A549 (cell line): ENCODE measurements at regions not wholly inside any gene's neighbourhood (a gene's known extent, or its start where the extent isn't known, plus 50 kb on each side); places are given as distances from the start of the nearest gene placed in this dataset.

Experiments
- ATAC-seq, 2 experiments: fragments of 200-7000 bp in 1 of 2; fragments of >200 bp in 1 of 2; cut with Nextera tagmentation in 1 of 2; cut with Tn5 transposase in 1 of 2; 3 replicates each; pipeline versions ENCODE4 v1.8.0 to v1.9.1; 2018 to 2020; ENCODE audit warnings: mild to moderate bottlenecking in 1 of 2, moderate library complexity in 1 of 2
- CTCF ChIA-PET: fragments of 300-600 bp; sonication (Branson Sonifier 250); formaldehyde crosslinking; extraction: SDS; loops from one replicate; lab custom pipeline; 2021; ENCODE audit warnings: antibody characterized with exemption, inconsistent platforms; lab: Yijun Ruan, JAX
- POLR2A ChIA-PET: fragments of 350-600 bp; formaldehyde crosslinking; extraction: SDS; loops from one replicate; lab custom pipeline; 2021; ENCODE audit warnings: antibody characterized with exemption, inconsistent platforms; lab: Yijun Ruan, JAX
- DNase-seq, 2 experiments: peaks; one replicate each; pipeline versions ENCODE4 v3.0.0 to v3.0.0-alpha.2; 2011 to 2016; ENCODE audit warnings: low read depth in 1 of 2, low spot score in 1 of 2
- FAIRE-seq: peaks from 2 replicates; lab custom pipeline; 2011; peaks lifted over from hg19 to GRCh38; lab: Jason Lieb, UNC
- H3K27ac ChIP-seq, 2 experiments: fragments of >200 bp; sonication (Bioruptor Twin); formaldehyde crosslinking; 3 replicates each; pipeline ENCODE4 v1.5.1; 2016 to 2017
- H3K4me1 ChIP-seq: fragments of >200 bp; sonication (Bioruptor Twin); formaldehyde crosslinking; 3 replicates; pipeline ENCODE4 v1.6.1; 2016
- H3K4me2 ChIP-seq: fragments of >200 bp; sonication (Bioruptor Twin); formaldehyde crosslinking; 3 replicates; pipeline ENCODE4 v1.6.1; 2016
- H3K4me3 ChIP-seq: fragments of >200 bp; sonication (Bioruptor Twin); formaldehyde crosslinking; 3 replicates; pipeline ENCODE4 v1.5.1; 2016
- H3K9me3 ChIP-seq: fragments of >200 bp; sonication (Bioruptor Twin); formaldehyde crosslinking; 3 replicates; pipeline ENCODE4 v1.6.1; 2016
- EHF ChIP-seq: fragments of 250-450 bp; sonication (Bioruptor Pico); IDR thresholded peaks from 2 replicates; pipeline ENCODE4 v1.5.0; 2020; ENCODE audit warnings: mild to moderate bottlenecking
- ELK1 ChIP-seq: fragments of 150-350 bp; IDR thresholded peaks from 2 replicates; pipeline ENCODE4 v1.6.1; 2014; ENCODE audit warnings: low read depth, mild to moderate bottlenecking, low read length
- EP300 ChIP-seq, 2 experiments: fragments of >200 bp; sonication (Bioruptor Twin); formaldehyde crosslinking; IDR thresholded peaks; 2 replicates in 1 of 2; 3 replicates in 1 of 2; pipeline ENCODE4 v1.6.1; 2016 to 2017
- FOSB ChIP-seq: fragments of 250-450 bp; sonication (Bioruptor Pico); IDR thresholded peaks from 2 replicates; pipeline ENCODE4 v1.5.0; 2020; ENCODE audit warnings: mild to moderate bottlenecking, moderate library complexity
- FOSL2 ChIP-seq, 2 experiments: fragments of 450-650 bp in 1 of 2; fragments of >200 bp in 1 of 2; sonication (Bioruptor Twin) in 1 of 2; formaldehyde crosslinking; IDR thresholded peaks; 2 replicates each; pipeline versions ENCODE4 v1.5.0 to v1.6.1; 2016 to 2020; ENCODE audit warnings: mild to moderate bottlenecking in 1 of 2, moderate library complexity in 1 of 2
- GATA3 ChIP-seq: IDR thresholded peaks from 2 replicates; pipeline ENCODE4 v1.6.1; 2012; ENCODE audit warnings: borderline replicate concordance
- HDAC2 ChIP-seq: fragments of 200-600 bp; sonication (generic); IDR thresholded peaks from 2 replicates; pipeline ENCODE4 v1.6.1; 2016
- HOXA7 ChIP-seq: fragments of 250-450 bp; sonication (Bioruptor Pico); IDR thresholded peaks from 2 replicates; pipeline ENCODE4 v1.5.0; 2020; ENCODE audit warnings: mild to moderate bottlenecking, moderate library complexity
- HOXB13 ChIP-seq: fragments of 250-450 bp; sonication (Bioruptor Pico); IDR thresholded peaks from 2 replicates; pipeline ENCODE4 v1.5.0; 2020; ENCODE audit warnings: low read depth, mild to moderate bottlenecking, moderate library complexity
- HOXB5 ChIP-seq: fragments of 250-450 bp; sonication (Bioruptor Pico); IDR thresholded peaks from 2 replicates; pipeline ENCODE4 v1.5.0; 2020; ENCODE audit warnings: mild to moderate bottlenecking, moderate library complexity
- MAFK ChIP-seq: fragments of 450-650 bp; IDR thresholded peaks from 2 replicates; pipeline ENCODE4 v1.6.1; 2014; ENCODE audit not compliant: partially characterized antibody
- MAX ChIP-seq: IDR thresholded peaks from 2 replicates; pipeline ENCODE4 v1.6.1; 2012
- MYC ChIP-seq: IDR thresholded peaks from 2 replicates; pipeline ENCODE4 v1.6.1; 2012; ENCODE audit warnings: mild to moderate bottlenecking, inconsistent platforms, low read length, improper control_type of control experiment, borderline replicate concordance
- NFE2L2 ChIP-seq: fragments of 150-350 bp; conservative IDR thresholded peaks from 2 replicates; pipeline ENCODE4 v1.6.1; 2014; ENCODE audit warnings: low read length
- POLR2AphosphoS2 ChIP-seq: conservative IDR thresholded peaks from 2 replicates; pipeline ENCODE4 v1.6.1; 2012; ENCODE audit warnings: low read length, improper control_type of control experiment, inconsistent platforms
- RAD21 ChIP-seq, 2 experiments: fragments of >200 bp in 1 of 2; sonication (Bioruptor Twin) in 1 of 2; formaldehyde crosslinking in 1 of 2; IDR thresholded peaks in 1 of 2; conservative IDR thresholded peaks in 1 of 2; 2 replicates in 1 of 2; 3 replicates in 1 of 2; pipeline ENCODE4 v1.6.1; 2012 to 2018; ENCODE audit warnings: inconsistent platforms in 1 of 2
- RFX5 ChIP-seq: fragments of 450-650 bp; IDR thresholded peaks from 2 replicates; pipeline ENCODE4 v1.7.1; 2014; ENCODE audit warnings: antibody characterized with exemption, mild to moderate bottlenecking, moderate library complexity
- SREBF2 ChIP-seq: fragments of 450-650 bp; IDR thresholded peaks from 2 replicates; pipeline ENCODE4 v1.6.1; 2014; ENCODE audit warnings: mild to moderate bottlenecking, moderate library complexity
- WGBS: methylation state at CpG from one replicate; pipeline ENCODE4 v1.1.6; 2017; ENCODE audit errors: missing lambda C conversion rate; 5-methylcytosine and 5-hydroxymethylcytosine counted together
- TF ChIP-seq, protein P1 (sequence below): fragments of 200-600 bp; sonication (generic); IDR thresholded peaks from 2 replicates; pipeline ENCODE4 v1.6.1; 2016; ENCODE audit warnings: antibody characterized with exemption, mild to moderate bottlenecking, moderate library complexity
- TF ChIP-seq, protein P2 (sequence below): fragments of >200 bp; sonication (Bioruptor Twin); formaldehyde crosslinking; IDR thresholded peaks from 2 replicates; pipeline ENCODE4 v1.6.1; 2016

- no peak for TF ChIP-seq SREBF2
- TF ChIP-seq MAX, result no peak
Measured at GRCh38 chr2:16153754-16154035, 213.3 kb downstream of the MYCN start.

GRCh38 chr2:16152928-16153753, 212.8 kb downstream of the MYCN start:
- Histone ChIP-seq H3K4me3 (no peak overlapping the region), H3K27ac (no peak overlapping the region), H3K9me3 (no peaks in the 10 kb centered on the region), H3K4me1 (no peaks in the 10 kb centered on the region), H3K4me2 (no peak overlapping the region)
- WGBS, result 21% methylated on average over 3 of the region's 3 CpGs
- ATAC-seq (no peak), FAIRE-seq (no peak), DNase-seq (no peak)
- ChIA-PET CTCF (no interaction called here), POLR2A (no interaction called here)
- TF ChIP-seq, protein P1, sequence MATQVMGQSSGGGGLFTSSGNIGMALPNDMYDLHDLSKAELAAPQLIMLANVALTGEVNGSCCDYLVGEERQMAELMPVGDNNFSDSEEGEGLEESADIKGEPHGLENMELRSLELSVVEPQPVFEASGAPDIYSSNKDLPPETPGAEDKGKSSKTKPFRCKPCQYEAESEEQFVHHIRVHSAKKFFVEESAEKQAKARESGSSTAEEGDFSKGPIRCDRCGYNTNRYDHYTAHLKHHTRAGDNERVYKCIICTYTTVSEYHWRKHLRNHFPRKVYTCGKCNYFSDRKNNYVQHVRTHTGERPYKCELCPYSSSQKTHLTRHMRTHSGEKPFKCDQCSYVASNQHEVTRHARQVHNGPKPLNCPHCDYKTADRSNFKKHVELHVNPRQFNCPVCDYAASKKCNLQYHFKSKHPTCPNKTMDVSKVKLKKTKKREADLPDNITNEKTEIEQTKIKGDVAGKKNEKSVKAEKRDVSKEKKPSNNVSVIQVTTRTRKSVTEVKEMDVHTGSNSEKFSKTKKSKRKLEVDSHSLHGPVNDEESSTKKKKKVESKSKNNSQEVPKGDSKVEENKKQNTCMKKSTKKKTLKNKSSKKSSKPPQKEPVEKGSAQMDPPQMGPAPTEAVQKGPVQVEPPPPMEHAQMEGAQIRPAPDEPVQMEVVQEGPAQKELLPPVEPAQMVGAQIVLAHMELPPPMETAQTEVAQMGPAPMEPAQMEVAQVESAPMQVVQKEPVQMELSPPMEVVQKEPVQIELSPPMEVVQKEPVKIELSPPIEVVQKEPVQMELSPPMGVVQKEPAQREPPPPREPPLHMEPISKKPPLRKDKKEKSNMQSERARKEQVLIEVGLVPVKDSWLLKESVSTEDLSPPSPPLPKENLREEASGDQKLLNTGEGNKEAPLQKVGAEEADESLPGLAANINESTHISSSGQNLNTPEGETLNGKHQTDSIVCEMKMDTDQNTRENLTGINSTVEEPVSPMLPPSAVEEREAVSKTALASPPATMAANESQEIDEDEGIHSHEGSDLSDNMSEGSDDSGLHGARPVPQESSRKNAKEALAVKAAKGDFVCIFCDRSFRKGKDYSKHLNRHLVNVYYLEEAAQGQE, result peak; percentile 41; the same call in 1 of the 2 replicates
- TF ChIP-seq MAFK, result no peak

More at GRCh38 chr2:16153754-16154035, 213.3 kb downstream of the MYCN start:
- ATAC-seq (no peak), DNase-seq (no peak), FAIRE-seq (no peak)
- CTCF ChIA-PET, result no interaction called here
- Histone ChIP-seq H3K27ac (no peak overlapping the region), H3K4me2 (no peak overlapping the region), H3K9me3 (no peaks in the 10 kb centered on the region), H3K4me1 (no peaks in the 10 kb centered on the region), H3K4me3 (no peak overlapping the region)
- POLR2A ChIA-PET, result no interaction called here

DNA sequence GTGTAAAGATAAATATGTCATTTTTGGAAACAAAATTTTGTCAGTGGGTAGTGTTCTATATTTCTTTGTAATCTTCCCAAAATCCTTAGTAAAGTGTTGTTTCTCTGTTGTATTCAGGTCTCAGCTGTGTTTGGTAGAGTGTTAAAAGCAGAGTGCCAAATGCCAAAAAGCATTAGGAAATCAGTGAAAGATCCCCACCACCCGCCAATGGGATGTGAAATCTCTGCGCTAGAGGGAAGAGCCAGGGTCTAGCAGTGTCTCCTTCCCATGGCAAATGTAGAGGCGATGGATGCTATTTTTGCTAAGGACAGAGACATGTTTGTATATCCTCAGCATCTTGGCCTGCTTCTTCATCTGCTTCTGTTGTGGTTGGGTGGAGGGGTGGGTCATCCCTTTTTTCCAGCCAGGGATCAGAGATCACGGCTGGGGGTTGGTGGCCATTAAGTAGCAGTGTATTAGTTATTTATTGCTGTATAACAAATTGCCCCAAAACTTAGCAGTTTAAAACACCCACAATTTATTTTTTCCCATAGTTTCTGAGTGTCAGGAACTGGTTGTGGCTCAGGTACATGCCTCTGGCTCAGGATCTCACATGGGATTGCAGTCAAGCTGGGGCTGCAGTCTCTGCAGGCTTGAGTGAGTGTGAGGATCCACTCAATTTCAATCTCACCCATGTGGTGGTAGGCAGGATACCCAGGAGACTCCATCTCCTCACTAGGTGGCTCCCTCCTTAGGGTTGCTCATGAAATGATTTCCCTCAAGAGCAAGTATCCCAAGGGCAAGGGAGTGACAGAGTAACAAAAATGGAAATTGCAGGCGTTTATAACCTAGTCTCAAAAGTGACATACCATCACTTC, 211.9 kb downstream of the MYCN start:
- 31% methylated on average over 5 of the region's 5 CpGs for WGBS
- no peak for DNase-seq
- H3K4me1 ChIP-seq, result no peaks in the 10 kb centered on the region
- no peak for ATAC-seq
- ChIA-PET POLR2A (no interaction called here), CTCF (no interaction called here)
- H3K27ac ChIP-seq, result no peak overlapping the region
- no peaks in the 10 kb centered on the region for H3K9me3 ChIP-seq
- no peak overlapping the region for H3K4me2 ChIP-seq
- FAIRE-seq, result no peak
- H3K4me3 ChIP-seq, result no peak overlapping the region
- no peak for TF ChIP-seq FOSL2 (IDR thresholded peaks at IDR 0.05)
- TF ChIP-seq FOSL2 (CRISPR knock-in tag; IDR thresholded peaks at IDR 0.05), result no peak
- TF ChIP-seq EP300 (IDR thresholded peaks at IDR 0.05), result no peak
- no peak for TF ChIP-seq HOXB5 (CRISPR knock-in tag)
- no peak for TF ChIP-seq SREBF2
- no peak for TF ChIP-seq HDAC2
- TF ChIP-seq RAD21 (conservative IDR thresholded peaks at IDR 0.05 in 1 of 2, IDR thresholded peaks at IDR 0.05 in 1 of 2), result no peak
- no peak for TF ChIP-seq HOXB13 (CRISPR knock-in tag)
- no peak for TF ChIP-seq RFX5
- no peak for TF ChIP-seq ELK1
- TF ChIP-seq HOXA7 (CRISPR knock-in tag), result no peak
- no peak for TF ChIP-seq MYC
- TF ChIP-seq MAX, result no peak
- no peak for TF ChIP-seq EHF
- TF ChIP-seq POLR2AphosphoS2, result no peak
- TF ChIP-seq NFE2L2, result no peak
- TF ChIP-seq, protein P2, sequence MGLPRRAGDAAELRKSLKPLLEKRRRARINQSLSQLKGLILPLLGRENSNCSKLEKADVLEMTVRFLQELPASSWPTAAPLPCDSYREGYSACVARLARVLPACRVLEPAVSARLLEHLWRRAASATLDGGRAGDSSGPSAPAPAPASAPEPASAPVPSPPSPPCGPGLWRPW, result no peak
- TF ChIP-seq FOSB (CRISPR knock-in tag), result no peak
- TF ChIP-seq GATA3, result no peak
